Tibial nerve (tissue), 3 donors: ENCODE measurements at regions not wholly inside any gene's neighbourhood (a gene's known extent, or its start where the extent isn't known, plus 50 kb on each side); places are given as distances from the start of the nearest gene placed in this dataset.

ENCODE experiments used
- POLR2A ChIP-seq, 2 donors: fragments of 450-650 bp; IDR thresholded peaks; one replicate each; pipeline ENCODE4 v1.6.1; 2017; ENCODE audit warnings: antibody characterized with exemption in 2 of 2, mild to moderate bottlenecking in 2 of 2, moderate library complexity in 2 of 2
- TF ChIP-seq, protein P1 (sequence below), 5 experiments: fragments of 200-600 bp in 3 of 5; fragments of 450-650 bp in 2 of 5; sonication (generic) in 3 of 5; IDR thresholded peaks; one replicate each; pipeline ENCODE4 v1.5.1; 2016 to 2019; ENCODE audit warnings: antibody characterized with exemption in 5 of 5, mild to moderate bottlenecking in 3 of 5, moderate library complexity in 2 of 5

DNA sequence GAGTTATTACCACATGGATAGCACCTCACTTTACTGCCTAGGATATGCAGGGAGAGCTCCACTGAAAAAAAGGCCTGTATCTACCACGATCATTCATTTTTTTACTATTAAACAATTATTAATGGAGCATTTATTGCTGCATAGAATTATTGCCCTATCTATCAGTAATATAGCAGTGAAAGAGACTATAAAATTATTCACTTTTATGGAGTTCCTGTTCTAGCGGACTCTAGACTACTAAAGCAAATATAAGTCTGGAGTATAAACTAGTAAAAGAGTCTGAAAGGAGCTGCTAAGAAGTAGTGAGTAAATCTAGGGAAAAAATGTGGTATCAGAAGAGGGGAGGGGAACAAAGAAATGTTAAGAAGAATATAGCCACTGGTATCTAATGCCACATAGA is 150.4 kb upstream of the CYLC2 start:
- TF ChIP-seq POLR2A (IDR thresholded peaks at IDR 0.05): no peak
- TF ChIP-seq, protein P1, sequence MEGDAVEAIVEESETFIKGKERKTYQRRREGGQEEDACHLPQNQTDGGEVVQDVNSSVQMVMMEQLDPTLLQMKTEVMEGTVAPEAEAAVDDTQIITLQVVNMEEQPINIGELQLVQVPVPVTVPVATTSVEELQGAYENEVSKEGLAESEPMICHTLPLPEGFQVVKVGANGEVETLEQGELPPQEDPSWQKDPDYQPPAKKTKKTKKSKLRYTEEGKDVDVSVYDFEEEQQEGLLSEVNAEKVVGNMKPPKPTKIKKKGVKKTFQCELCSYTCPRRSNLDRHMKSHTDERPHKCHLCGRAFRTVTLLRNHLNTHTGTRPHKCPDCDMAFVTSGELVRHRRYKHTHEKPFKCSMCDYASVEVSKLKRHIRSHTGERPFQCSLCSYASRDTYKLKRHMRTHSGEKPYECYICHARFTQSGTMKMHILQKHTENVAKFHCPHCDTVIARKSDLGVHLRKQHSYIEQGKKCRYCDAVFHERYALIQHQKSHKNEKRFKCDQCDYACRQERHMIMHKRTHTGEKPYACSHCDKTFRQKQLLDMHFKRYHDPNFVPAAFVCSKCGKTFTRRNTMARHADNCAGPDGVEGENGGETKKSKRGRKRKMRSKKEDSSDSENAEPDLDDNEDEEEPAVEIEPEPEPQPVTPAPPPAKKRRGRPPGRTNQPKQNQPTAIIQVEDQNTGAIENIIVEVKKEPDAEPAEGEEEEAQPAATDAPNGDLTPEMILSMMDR (IDR thresholded peaks at IDR 0.05): no peak
